Sigmoid colon (tissue), 6 donors: ENCODE measurements at regions not wholly inside any gene's neighbourhood (a gene's known extent, or its start where the extent isn't known, plus 50 kb on each side); places are given as distances from the start of the nearest gene placed in this dataset.

Source experiments
- DNase-seq: peaks from one replicate; pipeline ENCODE4 v3.0.0-alpha.2; 2019
- H3K27ac ChIP-seq, 4 donors: fragments of 200-600 bp; sonication (generic); one replicate each; pipeline ENCODE4 v1.5.1; 2016 to 2019; ENCODE audit warnings: mild to moderate bottlenecking in 1 of 4
- H3K27me3 ChIP-seq, 3 donors: fragments of 200-600 bp; sonication (generic); one replicate each; pipeline ENCODE4 v1.5.1; 2019; ENCODE audit warnings: mild to moderate bottlenecking in 1 of 3
- H3K36me3 ChIP-seq, 4 donors: fragments of 200-600 bp; sonication (generic); one replicate each; pipeline ENCODE4 v1.5.1; 2016 to 2019
- H3K4me1 ChIP-seq, 4 donors: fragments of 200-600 bp; sonication (generic); one replicate each; pipeline ENCODE4 v1.5.1; 2017 to 2019
- H3K4me3 ChIP-seq, 4 donors: fragments of 200-600 bp; sonication (generic); one replicate each; pipeline ENCODE4 v1.5.1; 2017 to 2019; ENCODE audit warnings: mild to moderate bottlenecking in 2 of 4, moderate library complexity in 1 of 4
- H3K9me3 ChIP-seq, 4 donors: fragments of 200-600 bp in 3 of 4; sonication (generic) in 3 of 4; one replicate each; pipeline versions ENCODE4 v1.5.1 to v1.6.1; 2013 to 2019
- EP300 ChIP-seq, 4 donors: sonication (generic); formaldehyde crosslinking; IDR thresholded peaks; one replicate each; pipeline ENCODE4 v1.6.1; 2017; ENCODE audit warnings: antibody characterized with exemption in 4 of 4
- POLR2A ChIP-seq, 2 donors: fragments of 450-650 bp; IDR thresholded peaks; one replicate each; pipeline ENCODE4 v1.6.1; 2016; ENCODE audit warnings: antibody characterized with exemption in 2 of 2, mild to moderate bottlenecking in 2 of 2, moderate library complexity in 2 of 2
- POLR2AphosphoS5 ChIP-seq, 4 donors: sonication (generic); formaldehyde crosslinking; IDR thresholded peaks; one replicate each; pipeline ENCODE4 v1.6.1; 2017; ENCODE audit warnings: antibody characterized with exemption in 4 of 4
- whole genome bisulfite sequencing, 2 donors: extraction: QIAGEN DNeasy Blood & Tissue Kit; methylation state at CpG; one replicate each; pipeline ENCODE4 v1.1.7; 2013; 5-methylcytosine and 5-hydroxymethylcytosine counted together
- intact Hi-C: fragments of 100-400 bp; cut with DNase I; formaldehyde crosslinking; loops from one replicate; pipeline ENCODE4 v1.15.1; 2023
- TF ChIP-seq, protein P1 (sequence below), 4 experiments: fragments of 450-650 bp in 3 of 4; fragments of 200-600 bp in 1 of 4; IDR thresholded peaks; one replicate each; pipeline ENCODE4 v1.5.1; 2016 to 2019; ENCODE audit warnings: antibody characterized with exemption in 4 of 4, mild to moderate bottlenecking in 3 of 4, moderate library complexity in 2 of 4
- donor health status: healthy with polysubstance abuse.
- donor health status: healthy.

DNA sequence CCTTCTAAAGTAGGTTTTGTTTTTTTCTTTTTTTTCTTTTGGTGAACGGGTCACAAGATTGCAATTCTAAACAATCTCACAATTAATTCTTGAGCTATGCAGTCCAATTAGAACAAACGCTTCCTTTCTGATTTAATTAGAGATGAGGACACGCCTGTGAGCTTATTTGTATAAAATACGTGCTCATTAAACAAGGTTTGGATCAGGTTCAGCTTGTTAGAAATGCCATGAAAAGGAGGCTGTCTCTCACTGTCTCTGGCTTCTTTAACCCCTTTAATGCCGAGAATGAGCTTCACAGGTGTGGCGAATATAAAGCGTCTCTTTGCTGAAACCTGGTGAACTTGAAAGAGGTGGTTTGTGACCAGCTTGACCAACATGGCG lies 191.8 kb downstream of the GAS1 start:
- no peaks in the 10 kb centered on the region for H3K9me3 ChIP-seq
- H3K27ac ChIP-seq, result no peak overlapping the region
- intact Hi-C loops, result no loop called here
- H3K27me3 ChIP-seq, result no peaks in the 10 kb centered on the region
- H3K4me3 ChIP-seq, result no peak overlapping the region
- no peak for DNase-seq
- 61 to 81% methylated on average over 8 of the region's 8 CpGs for WGBS, 2 donors
- H3K4me1 ChIP-seq, result peaks cover 0 to 3% (median under 1%) of the 10 kb centered on the region in 4 donors
- TF ChIP-seq, protein P1, sequence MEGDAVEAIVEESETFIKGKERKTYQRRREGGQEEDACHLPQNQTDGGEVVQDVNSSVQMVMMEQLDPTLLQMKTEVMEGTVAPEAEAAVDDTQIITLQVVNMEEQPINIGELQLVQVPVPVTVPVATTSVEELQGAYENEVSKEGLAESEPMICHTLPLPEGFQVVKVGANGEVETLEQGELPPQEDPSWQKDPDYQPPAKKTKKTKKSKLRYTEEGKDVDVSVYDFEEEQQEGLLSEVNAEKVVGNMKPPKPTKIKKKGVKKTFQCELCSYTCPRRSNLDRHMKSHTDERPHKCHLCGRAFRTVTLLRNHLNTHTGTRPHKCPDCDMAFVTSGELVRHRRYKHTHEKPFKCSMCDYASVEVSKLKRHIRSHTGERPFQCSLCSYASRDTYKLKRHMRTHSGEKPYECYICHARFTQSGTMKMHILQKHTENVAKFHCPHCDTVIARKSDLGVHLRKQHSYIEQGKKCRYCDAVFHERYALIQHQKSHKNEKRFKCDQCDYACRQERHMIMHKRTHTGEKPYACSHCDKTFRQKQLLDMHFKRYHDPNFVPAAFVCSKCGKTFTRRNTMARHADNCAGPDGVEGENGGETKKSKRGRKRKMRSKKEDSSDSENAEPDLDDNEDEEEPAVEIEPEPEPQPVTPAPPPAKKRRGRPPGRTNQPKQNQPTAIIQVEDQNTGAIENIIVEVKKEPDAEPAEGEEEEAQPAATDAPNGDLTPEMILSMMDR (IDR thresholded peaks at IDR 0.05), result no peak
- TF ChIP-seq EP300 (IDR thresholded peaks at IDR 0.05), result no peak
- TF ChIP-seq POLR2AphosphoS5 (IDR thresholded peaks at IDR 0.05), result no peak
- no peak for TF ChIP-seq POLR2A (IDR thresholded peaks at IDR 0.05)
- H3K36me3 ChIP-seq, result no peaks in the 10 kb centered on the region

GRCh38 chr9:86754581-86755560 lies 192.4 kb downstream of the GAS1 start:
- no peaks in the 10 kb centered on the region for H3K9me3 ChIP-seq
- intact Hi-C loops, result no loop called here
- no peaks in the 10 kb centered on the region for H3K36me3 ChIP-seq
- no peak overlapping the region for H3K4me3 ChIP-seq
- H3K27ac ChIP-seq, result no peak overlapping the region
- no peaks in the 10 kb centered on the region for H3K27me3 ChIP-seq
- TF ChIP-seq POLR2AphosphoS5 (IDR thresholded peaks at IDR 0.05), result no peak
- TF ChIP-seq EP300 (IDR thresholded peaks at IDR 0.05), result no peak
- TF ChIP-seq POLR2A (IDR thresholded peaks at IDR 0.05), result no peak
- TF ChIP-seq, protein P1 (IDR thresholded peaks at IDR 0.05), result no peak
- DNase-seq, result no peak
- H3K4me1 ChIP-seq, result peaks cover 0 to 10% (median 6%) of the 10 kb centered on the region in 4 donors
- 51 to 68% methylated on average over 6 of the region's 6 CpGs for WGBS, 2 donors

DNA sequence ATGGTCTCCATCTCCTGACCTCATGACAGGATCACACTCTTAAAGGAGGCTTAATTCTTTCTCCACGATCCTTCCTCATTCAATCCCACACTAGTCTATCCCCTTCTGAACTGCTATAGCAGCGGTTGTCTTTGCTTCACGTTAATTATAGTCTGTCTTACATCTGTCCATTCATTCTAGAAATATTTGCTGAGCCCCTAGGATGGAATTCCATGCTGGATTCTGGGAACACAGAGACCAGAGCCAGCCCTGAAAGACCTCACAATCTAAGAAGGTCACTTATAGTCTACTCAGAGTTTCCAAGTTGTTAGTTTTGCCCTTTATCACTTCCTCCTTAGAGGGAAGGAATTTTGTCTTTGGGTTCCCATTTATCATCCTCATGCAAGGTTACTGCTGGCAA lies 193.5 kb downstream of the GAS1 start:
- TF ChIP-seq POLR2AphosphoS5 (IDR thresholded peaks at IDR 0.05), result no peak
- TF ChIP-seq EP300 (IDR thresholded peaks at IDR 0.05), result no peak
- TF ChIP-seq, protein P1 (IDR thresholded peaks at IDR 0.05), result no peak
- TF ChIP-seq POLR2A (IDR thresholded peaks at IDR 0.05), result no peak

DNA sequence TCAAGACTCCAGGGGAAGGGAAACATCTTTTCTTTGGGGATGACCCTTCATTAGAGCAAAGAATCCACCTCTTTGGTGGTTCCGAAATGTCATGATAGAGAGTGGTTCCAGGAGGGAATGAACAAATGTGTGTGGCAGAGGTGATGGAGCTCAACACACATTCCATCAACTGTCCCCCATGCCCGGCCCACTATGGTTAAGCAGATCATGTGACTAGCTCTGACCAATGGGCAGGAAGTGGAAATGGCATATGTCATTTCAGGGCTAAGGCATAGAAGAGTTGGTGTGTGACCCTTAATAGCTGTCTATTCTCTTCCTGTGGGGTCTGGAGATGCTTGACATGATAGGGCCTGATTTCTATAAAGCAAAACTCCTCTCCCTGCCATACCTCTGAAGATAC lies 194.6 kb downstream of the GAS1 start:
- H3K4me1 ChIP-seq, result peaks cover 0 to 16% (median 13%) of the 10 kb centered on the region in 4 donors
- no peak for TF ChIP-seq POLR2AphosphoS5 (IDR thresholded peaks at IDR 0.05)
- no peak for TF ChIP-seq POLR2A (IDR thresholded peaks at IDR 0.05)
- TF ChIP-seq EP300 (IDR thresholded peaks at IDR 0.05), result no peak
- TF ChIP-seq, protein P1 (IDR thresholded peaks at IDR 0.05), result no peak
- no peaks in the 10 kb centered on the region for H3K36me3 ChIP-seq
- H3K27ac ChIP-seq, result no peak overlapping the region
- no peak overlapping the region for H3K4me3 ChIP-seq
- no peak for DNase-seq
- intact Hi-C loops, result no loop called here
- no peaks in the 10 kb centered on the region for H3K27me3 ChIP-seq
- 85 to 86% methylated on average over 2 of the region's 2 CpGs for WGBS, 2 donors
- H3K9me3 ChIP-seq, result no peaks in the 10 kb centered on the region

More for the DNA sequence above, 193.5 kb downstream of the GAS1 start:
- no peak for DNase-seq
- intact Hi-C loops, result no loop called here
- Histone ChIP-seq H3K9me3 (no peaks in the 10 kb centered on the region), H3K4me1 (peaks cover 0 to 16% (median 13%) of the 10 kb centered on the region in 4 donors), H3K4me3 (no peak overlapping the region), H3K36me3 (no peaks in the 10 kb centered on the region), H3K27ac (no peak overlapping the region), H3K27me3 (no peaks in the 10 kb centered on the region)
- 77 to 86% methylated on average over 3 of the region's 3 CpGs for WGBS, 2 donors
